HG03460 (cell line): ENCODE measurements at regions not wholly inside any gene's neighbourhood (a gene's known extent, or its start where the extent isn't known, plus 50 kb on each side); places are given as distances from the start of the nearest gene placed in this dataset.

Source experiments
- ATAC-seq: cut with Tn5 transposase; IDR thresholded peaks from one replicate; pipeline ENCODE4 v1.9.1; 2021; ENCODE audit not compliant: unreplicated experiment

- ATAC-seq = no peak
Measured at GRCh38 chr5:68911840-68912690, 181.7 kb upstream of the SLC30A5 start.

- no peak for ATAC-seq
Measured at GRCh38 chr5:68915079-68915478, 178.7 kb upstream of the SLC30A5 start.

GRCh38 chr5:68918306-68918705, 175.5 kb upstream of the SLC30A5 start:
- ATAC-seq = no peak

GRCh38 chr5:68919988-68920490, 173.8 kb upstream of the SLC30A5 start:
- ATAC-seq = no peak

GRCh38 chr5:68920888-68921287, 172.9 kb upstream of the SLC30A5 start:
- no peak for ATAC-seq

GRCh38 chr5:68922172-68922987, 171.4 kb upstream of the SLC30A5 start:
- no peak for ATAC-seq

- no peak for ATAC-seq
Measured at GRCh38 chr5:68924481-68925145, 169.2 kb upstream of the SLC30A5 start.

GRCh38 chr5:68928617-68929302, 165.1 kb upstream of the SLC30A5 start:
- ATAC-seq = no peak

GRCh38 chr5:68930139-68930538, 163.7 kb upstream of the SLC30A5 start:
- no peak for ATAC-seq

- ATAC-seq = no peak
Measured at GRCh38 chr5:68932830-68933434, 160.9 kb upstream of the SLC30A5 start.

- no peak for ATAC-seq
Measured at GRCh38 chr5:68942169-68942568, 151.6 kb upstream of the SLC30A5 start.

- no peak for ATAC-seq
Measured at GRCh38 chr5:68946728-68947127, 147.1 kb upstream of the SLC30A5 start.

GRCh38 chr5:68947986-68948385, 145.8 kb upstream of the SLC30A5 start:
- ATAC-seq = no peak

- no peak for ATAC-seq
Measured at GRCh38 chr5:68949256-68949655, 144.6 kb upstream of the SLC30A5 start.

GRCh38 chr5:68949711-68950110, 144.1 kb upstream of the SLC30A5 start:
- ATAC-seq = no peak

- no peak for ATAC-seq
Measured at GRCh38 chr5:68950125-68950524, 143.7 kb upstream of the SLC30A5 start.

GRCh38 chr5:68950930-68951329, 142.9 kb upstream of the SLC30A5 start:
- ATAC-seq = no peak

GRCh38 chr5:68953231-68953874, 140.5 kb upstream of the SLC30A5 start:
- ATAC-seq = no peak

- ATAC-seq = no peak
Measured at GRCh38 chr5:68953875-68954617, 139.8 kb upstream of the SLC30A5 start.
